Lung (tissue), 11 donors: ENCODE measurements at regions not wholly inside any gene's neighbourhood (a gene's known extent, or its start where the extent isn't known, plus 50 kb on each side); places are given as distances from the start of the nearest gene placed in this dataset.

ENCODE experiments used
- ATAC-seq: fragments of 200-7000 bp; cut with Tn5 transposase; one replicate; pipeline ENCODE4 v1.9.1; 2020; ENCODE audit warnings: moderate number of reproducible peaks; ENCODE audit not compliant: insufficient read depth, low FRiP score
- DNase-seq, 3 donors: peaks; one replicate each; pipeline ENCODE4 v3.0.0-alpha.2; 2013 to 2017
- H3K27ac ChIP-seq, 2 donors: one replicate each; pipeline ENCODE4 v1.5.1; 2013; ENCODE audit warnings: mild to moderate bottlenecking in 2 of 2, moderate library complexity in 2 of 2, control low read depth in 1 of 2, inconsistent platforms in 1 of 2, low read depth in 1 of 2, low read length in 1 of 2
- H3K27me3 ChIP-seq, 3 donors: one replicate each; pipeline ENCODE4 v1.5.1; 2013; ENCODE audit warnings: low read length in 2 of 3; ENCODE audit not compliant: control insufficient read depth in 3 of 3, insufficient read depth in 3 of 3
- H3K36me3 ChIP-seq, 4 donors: one replicate each; pipeline ENCODE4 v1.5.1; 2013; ENCODE audit warnings: low read length in 4 of 4, mild to moderate bottlenecking in 1 of 4, moderate library complexity in 1 of 4; ENCODE audit not compliant: control insufficient read depth in 4 of 4, insufficient read depth in 4 of 4
- H3K4me1 ChIP-seq, 5 donors: one replicate each; pipeline ENCODE4 v1.5.1; 2013; ENCODE audit warnings: low read length in 5 of 5, mild to moderate bottlenecking in 2 of 5, moderate library complexity in 1 of 5; ENCODE audit not compliant: control insufficient read depth in 5 of 5, insufficient read depth in 5 of 5
- H3K4me3 ChIP-seq: one replicate; pipeline ENCODE4 v1.5.1; 2013; ENCODE audit warnings: mild to moderate bottlenecking, control low read depth, moderate library complexity
- H3K9ac ChIP-seq, 2 donors: one replicate each; pipeline ENCODE4 v1.5.1; 2013; ENCODE audit warnings: low read length in 2 of 2, control low read depth in 1 of 2; ENCODE audit not compliant: insufficient read depth in 1 of 2
- H3K9me3 ChIP-seq, 4 donors: one replicate each; pipeline ENCODE4 v1.5.1; 2013; ENCODE audit warnings: low read length in 3 of 4, mild to moderate bottlenecking in 1 of 4, moderate library complexity in 1 of 4; ENCODE audit not compliant: control insufficient read depth in 4 of 4, insufficient read depth in 3 of 4
- WGBS, 2 donors: extraction: QIAGEN DNeasy Blood & Tissue Kit; methylation state at CpG; one replicate each; pipeline ENCODE4 v1.1.7; 2013; 5-methylcytosine and 5-hydroxymethylcytosine counted together
- TF ChIP-seq, protein P1 (sequence below): IDR thresholded peaks from 2 replicates; pipeline ENCODE4 v1.5.1; 2012; ENCODE audit warnings: mild to moderate bottlenecking; ENCODE audit errors: control extremely low read depth, extremely low read depth
- donor health status: control.
- donor health status: control.
- donor health status: Bipolar disorder and iron deficiency.
- donor health status: healthy.
- donor health status: DM: yes; HTN: yes; CAD: no.

DNA sequence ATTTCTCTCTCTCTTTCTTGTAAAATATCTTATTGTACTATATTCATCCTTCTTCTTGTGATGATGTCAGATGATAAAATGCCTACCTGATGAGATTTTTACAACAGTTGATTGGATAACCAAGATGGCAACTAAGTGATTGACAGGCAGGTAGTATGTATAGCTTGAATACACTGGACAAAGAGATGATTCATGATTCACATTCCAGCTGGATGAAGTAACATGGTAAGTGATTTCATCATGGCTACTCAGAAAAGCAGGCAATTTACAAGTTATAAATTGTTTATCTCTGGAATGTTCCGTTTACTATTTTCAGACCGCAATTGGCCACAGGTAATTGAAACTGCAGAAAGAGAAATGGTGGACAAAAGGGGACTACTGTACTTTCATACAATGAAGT, 1471.7 kb upstream of the C9orf72 start:
- no peaks in the 10 kb centered on the region for H3K4me1 ChIP-seq
- ATAC-seq = no peak
- no peaks in the 10 kb centered on the region for H3K9me3 ChIP-seq
- TF ChIP-seq, protein P1, sequence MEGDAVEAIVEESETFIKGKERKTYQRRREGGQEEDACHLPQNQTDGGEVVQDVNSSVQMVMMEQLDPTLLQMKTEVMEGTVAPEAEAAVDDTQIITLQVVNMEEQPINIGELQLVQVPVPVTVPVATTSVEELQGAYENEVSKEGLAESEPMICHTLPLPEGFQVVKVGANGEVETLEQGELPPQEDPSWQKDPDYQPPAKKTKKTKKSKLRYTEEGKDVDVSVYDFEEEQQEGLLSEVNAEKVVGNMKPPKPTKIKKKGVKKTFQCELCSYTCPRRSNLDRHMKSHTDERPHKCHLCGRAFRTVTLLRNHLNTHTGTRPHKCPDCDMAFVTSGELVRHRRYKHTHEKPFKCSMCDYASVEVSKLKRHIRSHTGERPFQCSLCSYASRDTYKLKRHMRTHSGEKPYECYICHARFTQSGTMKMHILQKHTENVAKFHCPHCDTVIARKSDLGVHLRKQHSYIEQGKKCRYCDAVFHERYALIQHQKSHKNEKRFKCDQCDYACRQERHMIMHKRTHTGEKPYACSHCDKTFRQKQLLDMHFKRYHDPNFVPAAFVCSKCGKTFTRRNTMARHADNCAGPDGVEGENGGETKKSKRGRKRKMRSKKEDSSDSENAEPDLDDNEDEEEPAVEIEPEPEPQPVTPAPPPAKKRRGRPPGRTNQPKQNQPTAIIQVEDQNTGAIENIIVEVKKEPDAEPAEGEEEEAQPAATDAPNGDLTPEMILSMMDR = no peak
- H3K9ac ChIP-seq = no peak overlapping the region
- no peaks in the 10 kb centered on the region for H3K27me3 ChIP-seq
- no peak for DNase-seq
- 88 to 92% methylated on average over 2 of the region's 2 CpGs for WGBS, 2 donors
- no peaks in the 10 kb centered on the region for H3K36me3 ChIP-seq
- H3K27ac ChIP-seq = no peak overlapping the region
- no peak overlapping the region for H3K4me3 ChIP-seq

DNA sequence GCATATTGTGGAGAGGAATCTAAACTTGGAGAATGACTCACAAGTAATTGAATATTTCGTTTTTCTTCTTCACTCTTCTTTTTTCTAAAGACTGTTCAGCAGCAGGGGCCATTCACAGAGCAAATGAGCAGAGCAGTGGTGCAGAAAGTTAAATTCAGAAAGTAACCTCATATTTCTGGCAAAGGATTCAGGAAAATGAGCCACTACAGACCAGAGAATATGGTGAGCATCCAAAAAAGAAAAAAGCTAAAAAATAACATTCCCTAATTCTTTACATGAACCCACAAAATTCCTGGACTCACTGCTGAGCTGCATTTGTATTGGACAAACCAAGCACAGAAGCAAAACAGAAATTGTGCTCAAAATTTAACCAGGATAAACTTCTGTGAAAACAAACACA, 1486.8 kb upstream of the C9orf72 start:
- no peaks in the 10 kb centered on the region for H3K27me3 ChIP-seq
- WGBS, 2 donors = 34 to 66% methylated on average over 1 of the region's 1 CpG
- peaks cover 0 to 4% (median 0%) of the 10 kb centered on the region in 4 donors for H3K9me3 ChIP-seq
- H3K36me3 ChIP-seq = no peaks in the 10 kb centered on the region
- DNase-seq (no peak), ATAC-seq (no peak)
- TF ChIP-seq, protein P1 = no peak
- no peak overlapping the region for H3K4me3 ChIP-seq
- H3K4me1 ChIP-seq = no peaks in the 10 kb centered on the region
- H3K27ac ChIP-seq = no peak overlapping the region
- no peak overlapping the region for H3K9ac ChIP-seq

DNA sequence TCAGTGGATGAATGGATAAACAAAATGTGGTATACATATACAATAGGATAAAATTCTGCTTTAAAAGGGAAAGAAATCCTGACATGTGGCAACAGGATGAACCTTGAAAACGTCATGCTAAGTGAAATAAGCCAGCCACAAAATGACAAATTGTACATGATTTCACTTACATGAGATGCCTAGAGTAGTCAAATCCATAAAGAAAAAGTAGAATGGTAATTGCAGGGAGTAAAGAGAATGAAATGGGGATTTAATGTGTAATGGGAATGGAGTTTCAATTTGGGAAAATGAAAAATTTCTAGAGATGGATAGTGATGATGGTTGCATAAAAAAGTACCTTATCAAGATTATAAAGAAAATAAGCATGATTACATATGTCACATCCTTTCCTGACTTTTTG, 1489.2 kb upstream of the C9orf72 start:
- WGBS, 2 donors = 41 to 57% methylated on average over 1 of the region's 1 CpG
- Histone ChIP-seq H3K4me1 (no peaks in the 10 kb centered on the region), H3K4me3 (no peak overlapping the region), H3K36me3 (no peaks in the 10 kb centered on the region), H3K27me3 (no peaks in the 10 kb centered on the region), H3K9ac (no peak overlapping the region), H3K9me3 (peaks cover 0 to 2% (median 0%) of the 10 kb centered on the region in 4 donors), H3K27ac (no peak overlapping the region)
- TF ChIP-seq, protein P1 = no peak
- no peak for ATAC-seq
- DNase-seq = no peak

DNA sequence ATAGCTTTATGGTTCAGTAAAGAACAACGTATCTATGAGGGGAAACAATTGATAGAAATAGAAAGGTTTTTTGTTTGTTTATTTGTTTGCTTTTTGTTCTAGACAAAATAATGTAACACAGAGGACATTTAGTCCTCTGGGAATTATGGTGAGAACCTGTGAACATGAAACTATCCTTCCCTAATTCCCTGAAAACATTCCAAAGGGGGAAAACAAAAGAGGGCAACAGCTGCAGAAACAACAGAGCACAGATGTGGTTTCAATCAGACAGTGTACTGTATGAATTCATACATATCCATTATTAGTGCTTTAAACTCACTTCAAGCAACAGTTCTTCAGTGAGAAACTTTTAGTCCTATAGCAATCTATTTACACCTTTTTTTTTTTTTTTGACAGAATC, 1489.8 kb upstream of the C9orf72 start:
- Histone ChIP-seq H3K9ac (no peak overlapping the region), H3K4me1 (no peaks in the 10 kb centered on the region), H3K9me3 (no peaks in the 10 kb centered on the region), H3K27ac (no peak overlapping the region), H3K27me3 (no peaks in the 10 kb centered on the region), H3K36me3 (no peaks in the 10 kb centered on the region), H3K4me3 (no peak overlapping the region)
- no peak for ATAC-seq
- no peak for DNase-seq
- TF ChIP-seq, protein P1 = no peak
- 67 to 73% methylated on average over 1 of the region's 1 CpG for WGBS, 2 donors
